HEK293T (cell line): ENCODE measurements at regions not wholly inside any gene's neighbourhood (a gene's known extent, or its start where the extent isn't known, plus 50 kb on each side); places are given as distances from the start of the nearest gene placed in this dataset.

Experiments
- ARNT ChIP-seq: fragments of 450-650 bp; IDR thresholded peaks from 2 replicates; pipeline ENCODE4 v1.6.1; 2017; ENCODE audit warnings: mild to moderate bottlenecking
- BHLHE40 ChIP-seq: fragments of 450-650 bp; IDR thresholded peaks from 2 replicates; pipeline ENCODE4 v1.6.1; 2016; ENCODE audit warnings: mild to moderate bottlenecking, moderate library complexity, borderline replicate concordance
- ELF4 ChIP-seq: fragments of 450-650 bp; IDR thresholded peaks from 2 replicates; pipeline ENCODE4 v1.6.1; 2017; ENCODE audit warnings: antibody characterized with exemption
- FOXA1 ChIP-seq: fragments of 450-650 bp; IDR thresholded peaks from 2 replicates; pipeline ENCODE4 v1.6.1; 2016; ENCODE audit warnings: mild to moderate bottlenecking
- FOXM1 ChIP-seq: fragments of 450-650 bp; IDR thresholded peaks from 2 replicates; pipeline ENCODE4 v1.6.1; 2017; ENCODE audit warnings: mild to moderate bottlenecking, borderline replicate concordance
- HDGF ChIP-seq: fragments of 450-650 bp; IDR thresholded peaks from 2 replicates; pipeline ENCODE4 v1.6.1; 2017; ENCODE audit warnings: antibody characterized with exemption, borderline replicate concordance
- L3MBTL2 ChIP-seq: fragments of 450-650 bp; conservative IDR thresholded peaks from 2 replicates; pipeline ENCODE4 v1.6.1; 2016; ENCODE audit warnings: mild to moderate bottlenecking
- NFRKB ChIP-seq: fragments of 450-650 bp; IDR thresholded peaks from 2 replicates; pipeline ENCODE4 v1.6.1; 2016; ENCODE audit warnings: mild to moderate bottlenecking, moderate library complexity
- PKNOX1 ChIP-seq: fragments of 450-650 bp; IDR thresholded peaks from 2 replicates; pipeline ENCODE4 v1.6.1; 2016
- SP1 ChIP-seq: fragments of 450-650 bp; IDR thresholded peaks from 2 replicates; pipeline ENCODE4 v1.6.1; 2017
- SUZ12 ChIP-seq: fragments of 450-650 bp; IDR thresholded peaks from 2 replicates; pipeline ENCODE4 v1.6.1; 2016; ENCODE audit warnings: mild to moderate bottlenecking
- TARDBP ChIP-seq: fragments of 450-650 bp; IDR thresholded peaks from 2 replicates; pipeline ENCODE4 v1.6.1; 2016
- ZNF384 ChIP-seq: fragments of 450-650 bp; IDR thresholded peaks from 2 replicates; pipeline ENCODE4 v1.6.1; 2016

GRCh38 chr15:95254263-95254662 lies 1022.9 kb downstream of the MCTP2 start:
- no peak for TF ChIP-seq L3MBTL2
- TF ChIP-seq ARNT, result no peak
- no peak for TF ChIP-seq ZNF384
- TF ChIP-seq PKNOX1, result no peak
- no peak for TF ChIP-seq FOXM1
- TF ChIP-seq SUZ12, result no peak
- TF ChIP-seq BHLHE40, result no peak
- TF ChIP-seq HDGF, result no peak
- no peak for TF ChIP-seq SP1
- TF ChIP-seq ELF4, result no peak
- TF ChIP-seq FOXA1, result no peak
- no peak for TF ChIP-seq TARDBP
- no peak for TF ChIP-seq NFRKB
